ENCODE measurements at regions not wholly inside any gene's neighbourhood (a gene's known extent, or its start where the extent isn't known, plus 50 kb on each side); places are given as distances from the start of the nearest gene placed in this dataset.

GRCh38 chr16:48011878-48012658, 143.7 kb downstream of the ABCC12 start:
- no peak overlapping the region for H3K4me3 ChIP-seq (replicated peaks; ENCODE audit: insufficient read depth, low read length)
- TF ChIP-seq SPI1 (IDR thresholded peaks at IDR 0.05; ENCODE audit: borderline replicate concordance, low read depth): no peak
- no peak for TF ChIP-seq REST (IDR thresholded peaks at IDR 0.05; ENCODE audit: insufficient replicate concordance, low read depth)
- TF ChIP-seq GABPA (IDR thresholded peaks at IDR 0.05; ENCODE audit: low read depth): no peak
- no peak for TF ChIP-seq CTCF (IDR thresholded peaks at IDR 0.05; ENCODE audit: insufficient read depth, low read length)
- no peak for TF ChIP-seq POLR2AphosphoS5 (IDR thresholded peaks at IDR 0.05; ENCODE audit: low read depth)
- no peaks in the 10 kb centered on the region for H3K27me3 ChIP-seq (ENCODE audit: insufficient read depth, poor library complexity, severe bottlenecking)
- DNase-seq (ENCODE audit: low read depth in 1 of 2, low spot score in 1 of 2): no peak
- H3K27ac ChIP-seq (replicated peaks): no peak overlapping the region

- no peak for TF ChIP-seq REST (IDR thresholded peaks at IDR 0.05; ENCODE audit: insufficient replicate concordance, low read depth)
- TF ChIP-seq CTCF (IDR thresholded peaks at IDR 0.05; ENCODE audit: insufficient read depth, low read length): no peak
- no peak for TF ChIP-seq SPI1 (IDR thresholded peaks at IDR 0.05; ENCODE audit: borderline replicate concordance, low read depth)
- TF ChIP-seq POLR2AphosphoS5 (IDR thresholded peaks at IDR 0.05; ENCODE audit: low read depth): no peak
- TF ChIP-seq GABPA (IDR thresholded peaks at IDR 0.05; ENCODE audit: low read depth): no peak
- DNase-seq (ENCODE audit: low read depth in 1 of 2, low spot score in 1 of 2): no peak
- Histone ChIP-seq H3K27me3 (ENCODE audit: insufficient read depth, poor library complexity, severe bottlenecking) (no peaks in the 10 kb centered on the region), H3K27ac (replicated peaks) (no peak overlapping the region), H3K4me3 (replicated peaks; ENCODE audit: insufficient read depth, low read length) (no peak overlapping the region)
These were observed 144.3 kb downstream of the ABCC12 start for GRCh38 chr16:48011466-48011865.

- Histone ChIP-seq H3K27ac (replicated peaks) (no peak overlapping the region), H3K4me3 (replicated peaks; ENCODE audit: insufficient read depth, low read length) (no peak overlapping the region), H3K27me3 (ENCODE audit: insufficient read depth, poor library complexity, severe bottlenecking) (no peaks in the 10 kb centered on the region)
- no peak for DNase-seq (ENCODE audit: low read depth in 1 of 2, low spot score in 1 of 2)
- TF ChIP-seq POLR2AphosphoS5 (IDR thresholded peaks at IDR 0.05; ENCODE audit: low read depth): no peak
These were observed 147.7 kb downstream of the ABCC12 start for GRCh38 chr16:48008011-48008525.

GRCh38 chr16:48004141-48004695, 151.6 kb downstream of the ABCC12 start:
- TF ChIP-seq REST (IDR thresholded peaks at IDR 0.05; ENCODE audit: insufficient replicate concordance, low read depth) (no peak), SPI1 (IDR thresholded peaks at IDR 0.05; ENCODE audit: borderline replicate concordance, low read depth) (no peak), CTCF (IDR thresholded peaks at IDR 0.05; ENCODE audit: insufficient read depth, low read length) (no peak)
- Histone ChIP-seq H3K27me3 (ENCODE audit: insufficient read depth, poor library complexity, severe bottlenecking) (no peaks in the 10 kb centered on the region), H3K4me3 (replicated peaks; ENCODE audit: insufficient read depth, low read length) (no peak overlapping the region), H3K27ac (replicated peaks) (no peak overlapping the region)
- DNase-seq (ENCODE audit: low read depth in 1 of 2, low spot score in 1 of 2): no peak
